ENCODE measurements at regions not wholly inside any gene's neighbourhood (a gene's known extent, or its start where the extent isn't known, plus 50 kb on each side); places are given as distances from the start of the nearest gene placed in this dataset.
"Not testable (repeated sequence)": the region's sequence is repeated elsewhere in the genome, so short reads cannot be mapped to it uniquely, and the experiment has no call there.

DNA sequence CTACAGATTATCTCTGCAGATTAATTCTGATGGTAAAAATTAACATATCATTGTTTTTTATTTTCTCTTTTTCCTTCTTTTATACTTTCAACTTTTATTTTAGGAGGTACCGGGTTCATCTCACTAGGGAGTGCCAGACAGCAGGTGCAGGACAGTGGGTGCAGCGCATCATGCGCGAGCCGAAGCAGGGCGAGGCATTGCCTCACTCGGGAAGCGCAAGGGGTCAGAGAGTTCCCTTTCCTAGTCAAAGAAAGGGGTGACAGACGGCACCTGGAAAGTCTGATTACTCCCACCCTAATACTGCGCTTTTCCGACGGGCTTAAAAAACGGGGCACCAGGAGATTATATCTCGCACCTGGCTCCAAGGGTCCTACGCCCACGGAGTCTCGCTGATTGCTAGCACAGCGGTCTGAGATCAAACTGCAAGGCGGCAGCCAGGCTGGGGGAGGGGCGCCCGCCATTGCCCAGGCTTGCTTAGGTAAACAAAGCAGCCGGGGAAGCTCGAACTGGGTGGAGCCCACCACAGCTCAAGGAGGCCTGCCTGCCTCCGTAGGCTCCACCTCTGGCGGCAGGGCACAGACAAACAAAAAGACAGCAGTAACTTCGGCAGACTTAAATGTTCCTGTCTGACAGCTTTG lies 60.0 kb upstream of the OPRM1 start:
- H2BK120ac ChIP-seq (ENCODE audit: low read depth, low read length); H3K9me1 ChIP-seq (ENCODE audit: insufficient read depth, low read length); H3K18ac ChIP-seq (ENCODE audit: low read depth, low read length); H4K20me1 ChIP-seq (ENCODE audit: insufficient read depth, low read length); H3K36me3 ChIP-seq (ENCODE audit: control insufficient read depth, insufficient read depth, low read length); H3K4me2 ChIP-seq (ENCODE audit: low read depth, low read length); H3K4me3 ChIP-seq (ENCODE audit: insufficient read depth, low read depth, low read length); H3K56ac ChIP-seq (ENCODE audit: extremely low read depth, insufficient read depth, low read length); H3K23ac ChIP-seq (ENCODE audit: low read depth, low read length); dilution Hi-C loops (cut with HindIII; ENCODE audit: low sequenced_read_pairs, unreplicated experiment); H4K91ac ChIP-seq (ENCODE audit: insufficient read depth, low read depth, low read length); H4K5ac ChIP-seq (ENCODE audit: low read depth, low read length); H3K9ac ChIP-seq (ENCODE audit: low read depth, low read length); POLR2A ChIA-PET (ENCODE audit: unreplicated experiment); H3K4ac ChIP-seq (ENCODE audit: low read depth, low read length); H3K4me1 ChIP-seq (ENCODE audit: control insufficient read depth, insufficient read depth, low read length); H3K14ac ChIP-seq (replicated peaks; ENCODE audit: low read depth, low read length); H4K8ac ChIP-seq (ENCODE audit: low read depth in 2 of 2, low read length in 2 of 2); H2BK5ac ChIP-seq (ENCODE audit: low read depth, low read length, poor library complexity, severe bottlenecking); BruUV-seq (replicated peaks); H3K79me1 ChIP-seq (ENCODE audit: low read depth in 1 of 2, low read length in 2 of 2); H2BK15ac ChIP-seq (ENCODE audit: low read depth, low read length); H2AK9ac ChIP-seq (replicated peaks; ENCODE audit: low read depth, low read length, poor library complexity); DNase-seq; ATAC-seq (ENCODE audit: low read depth); H2AK5ac ChIP-seq (ENCODE audit: low read depth, low read length); H3K9me3 ChIP-seq (ENCODE audit: control insufficient read depth, insufficient read depth, low read length); H2AFZ ChIP-seq (replicated peaks; ENCODE audit: low read length, poor library complexity); H2BK20ac ChIP-seq (ENCODE audit: low read depth, low read length); in situ Hi-C loops (cut with MboI; ENCODE audit: low sequenced_read_pairs); H3K27ac ChIP-seq (ENCODE audit: insufficient read depth, low read length); intact Hi-C loops (cut with micrococcal nuclease); H3K27me3 ChIP-seq (ENCODE audit: control insufficient read depth, insufficient read depth, low read length): not testable (repeated sequence)
- CTCF ChIA-PET = interaction anchor here (0.5 kb wide), 1 partner anchor 131 kb away, joined by 5 read pairs; no protein-coding TSS in a partner anchor
- WGBS, 2 experiments (ENCODE audit: extremely low coverage in 2 of 2, insufficient read length in 1 of 2) = no CpG with 5 or more reads among the region's 26 CpGs
